RPMI8226 (cell line): ENCODE measurements at regions not wholly inside any gene's neighbourhood (a gene's known extent, or its start where the extent isn't known, plus 50 kb on each side); places are given as distances from the start of the nearest gene placed in this dataset.
"Not testable (repeated sequence)": the region's sequence is repeated elsewhere in the genome, so short reads cannot be mapped to it uniquely, and the experiment has no call there.

Experiments
- DNase-seq: peaks from one replicate; pipeline ENCODE4 v3.0.0-alpha.2; 2015

GRCh38 chr5:110872200-110872599, 133.4 kb downstream of the SLC25A46 start:
- DNase-seq = no peak

- DNase-seq = no peak
These were observed 134.2 kb downstream of the SLC25A46 start for GRCh38 chr5:110872963-110873362.

- no peak for DNase-seq
These were observed 135.1 kb downstream of the SLC25A46 start for GRCh38 chr5:110873773-110874437.

GRCh38 chr5:110875115-110875514, 136.3 kb downstream of the SLC25A46 start:
- DNase-seq = not testable (repeated sequence)

GRCh38 chr5:110878115-110878514, 139.3 kb downstream of the SLC25A46 start:
- no peak for DNase-seq

- DNase-seq = no peak
These were observed 140.9 kb downstream of the SLC25A46 start for GRCh38 chr5:110879675-110880074.

- DNase-seq = no peak
These were observed 141.6 kb downstream of the SLC25A46 start for GRCh38 chr5:110880413-110880812.

- DNase-seq = no peak
These were observed 145.2 kb downstream of the SLC25A46 start for GRCh38 chr5:110884005-110884404.

GRCh38 chr5:110887170-110887569, 148.4 kb downstream of the SLC25A46 start:
- DNase-seq = not testable (repeated sequence)

- DNase-seq = not testable (repeated sequence)
These were observed 155.2 kb downstream of the SLC25A46 start for GRCh38 chr5:110893854-110894483.

- no peak for DNase-seq
These were observed 156.0 kb downstream of the SLC25A46 start for GRCh38 chr5:110894805-110895204.

GRCh38 chr5:110896901-110897300, 158.1 kb downstream of the SLC25A46 start:
- DNase-seq = no peak

GRCh38 chr5:110899566-110900412, 161.0 kb downstream of the SLC25A46 start:
- no peak for DNase-seq

- DNase-seq = no peak
These were observed 162.0 kb downstream of the SLC25A46 start for GRCh38 chr5:110900829-110901228.

GRCh38 chr5:110903966-110904365, 165.2 kb downstream of the SLC25A46 start:
- no peak for DNase-seq

- DNase-seq = no peak
These were observed 162.7 kb upstream of the TSLP start for GRCh38 chr5:110908848-110909247.

- DNase-seq = no peak
These were observed 162.1 kb upstream of the TSLP start for GRCh38 chr5:110909415-110909814.

GRCh38 chr5:110909950-110910349, 161.6 kb upstream of the TSLP start:
- no peak for DNase-seq

- DNase-seq = no peak
These were observed 158.3 kb upstream of the TSLP start for GRCh38 chr5:110913221-110913620.

GRCh38 chr5:110916381-110917049, 155.0 kb upstream of the TSLP start:
- no peak for DNase-seq

GRCh38 chr5:110917161-110917875, 154.2 kb upstream of the TSLP start:
- DNase-seq = no peak

GRCh38 chr5:110918683-110919082, 152.8 kb upstream of the TSLP start:
- no peak for DNase-seq

GRCh38 chr5:110923971-110924370, 147.5 kb upstream of the TSLP start:
- DNase-seq = no peak
